HG03045 (cell line): ENCODE measurements at regions not wholly inside any gene's neighbourhood (a gene's known extent, or its start where the extent isn't known, plus 50 kb on each side); places are given as distances from the start of the nearest gene placed in this dataset.

Experiments
- ATAC-seq: cut with Tn5 transposase; IDR thresholded peaks from one replicate; pipeline ENCODE4 v1.9.1; 2021; ENCODE audit warnings: mild to moderate bottlenecking, moderate library complexity; ENCODE audit not compliant: unreplicated experiment

- no peak for ATAC-seq
Measured at GRCh38 chr1:187413405-187414169, 584.8 kb downstream of the PLA2G4A start.

- ATAC-seq = no peak
Measured at GRCh38 chr1:187415065-187415464, 586.3 kb downstream of the PLA2G4A start.

DNA sequence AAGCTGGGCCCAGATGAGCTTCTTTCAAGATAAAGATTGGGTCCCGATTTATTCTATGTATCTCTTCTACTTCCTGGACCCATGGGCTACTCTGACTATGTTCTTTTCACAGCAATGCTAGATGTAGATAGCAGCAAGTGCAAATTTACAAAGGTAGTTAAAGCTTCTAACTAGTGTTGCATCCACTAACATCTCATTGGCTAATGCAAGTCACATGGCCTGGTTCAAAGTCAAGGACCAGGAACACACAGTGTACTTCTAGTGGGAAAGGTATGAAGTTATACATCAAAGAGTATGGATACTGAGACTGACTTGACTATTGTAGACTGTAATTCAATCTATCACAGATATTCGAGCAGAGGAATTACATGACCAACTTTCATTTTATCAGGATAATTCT lies 588.8 kb downstream of the PLA2G4A start:
- ATAC-seq = no peak

DNA sequence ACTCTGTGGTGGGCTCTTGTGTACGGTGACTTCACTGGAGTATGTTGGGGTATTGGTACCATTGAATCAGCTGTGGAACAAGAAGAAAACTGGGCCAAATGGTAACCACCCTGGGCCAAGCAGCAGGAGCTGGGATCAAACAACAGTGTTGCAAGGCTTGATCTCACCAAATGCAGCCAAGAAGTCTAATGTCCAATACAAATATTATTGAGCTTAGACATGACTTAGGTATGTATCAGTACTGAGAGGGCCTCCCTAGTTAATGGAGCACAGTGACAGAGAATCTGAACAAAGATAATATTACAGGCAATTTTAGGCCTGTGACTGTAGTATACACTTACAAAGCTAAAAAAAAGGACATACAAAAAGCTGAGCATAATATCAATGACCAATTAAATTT lies 604.8 kb downstream of the PLA2G4A start:
- ATAC-seq = no peak

DNA sequence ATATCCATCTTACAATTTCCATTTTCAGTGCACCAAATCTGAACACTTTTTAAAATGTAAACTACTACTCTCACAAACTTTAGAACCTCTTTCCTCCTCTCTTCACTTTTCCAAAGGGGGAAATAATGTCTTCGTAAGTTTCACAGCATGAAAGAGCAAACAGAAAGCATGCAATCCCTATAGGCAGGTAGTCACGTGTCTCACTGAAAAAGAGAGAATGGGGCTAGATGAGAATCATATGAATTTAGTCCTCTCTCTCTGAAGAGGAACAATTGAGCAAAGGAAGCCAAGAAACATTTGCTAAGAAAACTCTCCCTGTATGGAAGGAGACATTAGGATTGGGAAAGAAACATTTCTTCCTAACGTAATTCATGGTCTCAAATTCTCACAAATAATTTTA lies 613.9 kb downstream of the PLA2G4A start:
- no peak for ATAC-seq

DNA sequence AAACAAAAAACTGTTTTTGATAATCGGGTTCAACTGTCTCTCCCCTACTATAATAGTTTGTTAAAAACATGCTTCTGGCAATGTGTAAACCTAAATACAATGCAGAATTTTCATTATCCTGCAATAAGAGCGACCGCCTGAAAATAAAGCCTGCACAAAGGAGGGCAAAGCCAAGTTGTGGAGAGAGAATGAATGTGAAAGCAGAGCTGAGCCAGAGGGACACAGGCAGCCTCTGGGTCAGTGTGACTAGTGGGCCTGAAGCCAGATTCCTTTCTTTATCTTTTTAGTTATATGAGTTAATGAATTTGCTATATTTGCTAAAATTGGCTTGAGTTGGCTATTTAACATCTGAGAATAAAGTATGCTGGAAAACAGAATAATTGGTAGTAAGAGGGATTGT lies 615.2 kb downstream of the PLA2G4A start:
- no peak for ATAC-seq

- no peak for ATAC-seq
Measured at GRCh38 chr1:187445066-187445465, 616.3 kb downstream of the PLA2G4A start.

GRCh38 chr1:187451238-187451637 lies 622.5 kb downstream of the PLA2G4A start:
- no peak for ATAC-seq

- no peak for ATAC-seq
Measured at GRCh38 chr1:187454010-187454409, 625.3 kb downstream of the PLA2G4A start.

- ATAC-seq = no peak
Measured at GRCh38 chr1:187456446-187456845, 627.7 kb downstream of the PLA2G4A start.

GRCh38 chr1:187460093-187460492 lies 631.3 kb downstream of the PLA2G4A start:
- ATAC-seq = no peak

- no peak for ATAC-seq
Measured at GRCh38 chr1:187464320-187464719, 635.6 kb downstream of the PLA2G4A start.

- ATAC-seq = no peak
Measured at GRCh38 chr1:187465441-187465840, 636.7 kb downstream of the PLA2G4A start.

DNA sequence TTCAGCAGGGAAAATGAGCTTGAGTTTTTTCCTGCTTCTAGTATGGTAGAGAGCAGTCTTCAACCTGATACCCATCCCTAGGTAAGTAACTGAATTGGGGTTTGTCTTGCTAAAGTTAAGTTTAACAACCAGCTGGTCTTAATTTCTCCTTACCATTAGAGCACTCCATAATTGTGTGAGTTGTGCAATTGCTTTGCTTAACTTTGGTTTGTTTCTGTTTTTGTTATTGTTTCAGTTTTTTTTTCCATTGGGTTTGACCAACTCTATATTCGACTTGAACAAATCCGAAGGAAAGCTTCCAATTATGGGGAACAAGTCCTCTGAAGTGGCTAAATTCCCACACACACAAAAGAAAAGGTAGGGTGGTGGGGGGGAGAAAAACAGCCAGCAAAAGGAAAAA lies 641.1 kb downstream of the PLA2G4A start:
- no peak for ATAC-seq

DNA sequence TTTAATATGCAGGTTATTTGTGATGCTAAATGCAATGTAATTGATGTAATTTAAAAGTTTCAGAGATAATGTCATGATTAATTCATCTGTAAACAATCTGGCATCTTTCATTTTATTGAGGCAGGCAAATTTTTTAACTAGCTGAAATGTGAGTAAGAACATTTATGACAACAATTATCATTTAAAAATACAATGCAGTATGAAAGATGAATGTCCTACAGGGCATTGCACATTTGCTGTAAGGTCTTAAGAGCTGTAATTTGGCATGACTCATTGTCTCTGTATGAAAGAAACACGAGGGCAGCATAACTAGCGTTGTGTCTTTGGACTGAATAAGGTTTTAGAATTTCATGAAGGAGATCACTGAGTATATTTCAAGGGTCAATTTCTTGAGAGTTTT lies 642.8 kb downstream of the PLA2G4A start:
- ATAC-seq = no peak

DNA sequence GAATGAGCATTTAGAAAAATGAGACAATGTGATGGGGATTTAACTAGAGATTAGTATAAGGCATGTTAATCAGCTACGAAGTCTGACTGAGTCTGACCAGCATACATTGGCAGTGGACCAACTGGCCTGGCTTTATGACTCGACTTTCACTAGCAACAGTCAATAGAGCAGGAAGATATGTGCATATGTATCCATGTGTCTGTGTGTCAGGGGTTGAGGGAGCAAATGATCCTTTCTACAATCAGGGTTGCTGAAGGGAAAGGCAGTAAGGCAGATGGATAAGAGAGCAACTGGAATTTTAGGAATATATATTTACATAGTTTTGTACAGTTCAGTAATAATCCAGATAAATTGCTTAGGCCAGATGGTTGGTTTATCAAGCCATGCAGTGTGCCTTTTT lies 645.6 kb downstream of the PLA2G4A start:
- no peak for ATAC-seq

DNA sequence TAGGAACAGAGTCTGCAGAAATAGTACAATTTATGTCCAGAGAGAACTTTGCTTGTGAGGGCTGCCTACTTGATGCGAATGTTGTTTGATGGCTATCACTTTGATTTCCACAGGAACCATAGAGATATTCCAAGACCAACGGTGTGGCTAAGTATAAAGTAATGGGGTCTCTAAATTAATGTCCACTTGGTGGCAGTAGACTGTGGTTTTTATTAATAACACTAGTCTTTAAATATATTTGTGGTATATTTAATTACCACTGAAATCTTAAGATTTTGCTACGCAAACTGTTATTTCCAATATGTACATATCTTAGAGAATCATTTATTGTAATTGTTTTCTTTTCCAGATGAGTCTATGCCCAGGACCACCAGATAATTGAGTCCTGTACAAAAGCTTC lies 647.9 kb downstream of the PLA2G4A start:
- ATAC-seq = no peak

DNA sequence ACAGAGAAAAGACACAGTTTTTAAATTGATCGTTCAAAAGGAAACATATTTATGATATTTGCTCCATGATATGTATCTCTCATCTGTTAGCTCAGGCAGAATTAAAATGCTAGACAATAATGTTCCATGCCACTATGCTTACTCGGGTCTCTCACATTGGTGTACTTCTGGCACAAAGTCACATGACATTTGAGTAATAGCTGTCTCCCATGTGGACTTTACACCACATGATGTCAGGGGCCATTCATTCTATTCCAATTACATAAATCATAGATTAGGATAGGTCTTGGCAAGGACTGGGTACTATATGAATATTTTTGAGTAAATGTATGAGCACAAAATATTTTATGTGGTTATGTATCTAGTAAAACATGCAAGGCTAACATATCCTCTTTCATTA lies 648.4 kb downstream of the PLA2G4A start:
- ATAC-seq = no peak

DNA sequence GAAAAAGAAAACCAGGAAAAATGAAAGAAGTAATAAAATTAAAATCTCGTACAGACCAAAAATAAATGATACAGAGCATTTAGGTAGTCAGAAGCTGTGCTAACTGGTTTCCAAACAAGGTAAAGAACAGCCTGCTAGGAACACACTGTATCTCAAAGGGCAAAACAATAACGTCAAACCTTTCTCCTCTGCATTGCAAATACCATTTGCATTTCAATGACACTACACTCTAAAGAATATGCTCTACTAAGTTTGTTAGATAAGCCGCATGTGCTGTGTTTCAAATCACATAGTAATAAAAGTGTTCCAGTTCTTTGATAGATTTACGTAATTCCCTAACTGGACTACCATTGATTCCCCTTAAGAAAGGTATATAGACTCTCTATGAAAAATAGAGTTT lies 648.8 kb downstream of the PLA2G4A start:
- no peak for ATAC-seq

GRCh38 chr1:187481581-187482148 lies 652.9 kb downstream of the PLA2G4A start:
- no peak for ATAC-seq

DNA sequence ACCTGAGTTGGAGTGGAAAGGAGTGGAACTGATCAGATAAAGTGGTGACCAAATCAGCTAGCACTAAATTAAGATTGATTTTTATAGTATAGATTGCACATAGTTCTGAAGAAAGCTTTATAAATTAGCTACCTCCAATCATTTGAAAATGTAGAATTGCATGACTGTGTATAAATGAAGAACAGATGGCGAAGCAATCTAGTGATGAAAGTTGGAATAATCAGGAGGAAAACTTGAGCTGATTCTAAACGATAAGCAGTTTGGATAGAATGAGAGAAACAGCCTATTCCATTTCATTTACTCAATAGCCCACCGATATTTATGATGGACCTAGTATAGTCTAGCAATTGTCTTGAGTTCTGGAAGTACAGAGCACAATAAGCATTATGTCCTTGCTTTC lies 661.5 kb downstream of the PLA2G4A start:
- no peak for ATAC-seq

DNA sequence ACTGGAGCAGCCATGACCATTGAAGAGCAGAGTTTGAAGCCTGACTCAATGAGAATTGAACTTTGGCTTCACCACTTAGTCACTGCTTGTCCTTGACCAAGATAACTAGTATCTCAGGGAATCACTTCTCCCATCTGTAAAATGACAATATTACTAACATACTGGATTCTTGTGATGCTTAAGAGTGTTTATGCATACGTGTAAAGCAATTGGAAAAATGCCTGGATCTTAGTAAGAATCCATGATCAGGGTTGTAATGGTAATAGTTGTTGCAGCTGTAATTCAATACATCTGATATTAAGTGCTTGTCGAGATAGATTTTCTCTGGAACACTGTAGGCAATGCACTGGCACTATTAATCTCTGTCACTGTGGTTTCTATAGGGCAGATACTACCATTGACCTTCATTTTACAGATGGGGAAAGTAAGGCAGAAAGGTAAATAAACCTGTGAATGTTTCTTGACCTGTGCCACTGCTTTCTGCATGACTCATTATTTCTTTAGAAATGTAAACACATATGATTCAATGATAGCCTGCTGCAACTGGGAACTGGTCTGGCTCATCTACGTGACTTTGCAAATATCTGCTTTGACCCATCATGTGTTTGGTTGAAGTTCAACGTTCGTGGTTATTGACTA lies 662.5 kb downstream of the PLA2G4A start:
- no peak for ATAC-seq
